HG03457 (cell line): ENCODE measurements at regions not wholly inside any gene's neighbourhood (a gene's known extent, or its start where the extent isn't known, plus 50 kb on each side); places are given as distances from the start of the nearest gene placed in this dataset.
"Not testable (repeated sequence)": the region's sequence is repeated elsewhere in the genome, so short reads cannot be mapped to it uniquely, and the experiment has no call there.

Source experiments
- ATAC-seq: cut with Tn5 transposase; IDR thresholded peaks from one replicate; pipeline ENCODE4 v1.9.1; 2021; ENCODE audit warnings: moderate number of reproducible peaks; ENCODE audit not compliant: unreplicated experiment

GRCh38 chr6:51049288-51049982, 230.8 kb downstream of the TFAP2B start:
- ATAC-seq: no peak

GRCh38 chr6:51049983-51050877, 231.6 kb downstream of the TFAP2B start:
- no peak for ATAC-seq

- ATAC-seq: not testable (repeated sequence)
These were observed 234.0 kb downstream of the TFAP2B start for GRCh38 chr6:51052716-51053115.

GRCh38 chr6:51055316-51055715, 236.6 kb downstream of the TFAP2B start:
- not testable (repeated sequence) for ATAC-seq

- ATAC-seq: no peak
These were observed 238.6 kb downstream of the TFAP2B start for GRCh38 chr6:51057296-51057695.

GRCh38 chr6:51060262-51060762, 241.6 kb downstream of the TFAP2B start:
- no peak for ATAC-seq

- ATAC-seq: no peak
These were observed 243.6 kb downstream of the TFAP2B start for GRCh38 chr6:51062166-51062722.

GRCh38 chr6:51077821-51078518, 259.3 kb downstream of the TFAP2B start:
- no peak for ATAC-seq

GRCh38 chr6:51090343-51090742, 271.7 kb downstream of the TFAP2B start:
- no peak for ATAC-seq

- no peak for ATAC-seq
These were observed 275.2 kb downstream of the TFAP2B start for GRCh38 chr6:51093871-51094270.

- ATAC-seq: no peak
These were observed 275.6 kb downstream of the TFAP2B start for GRCh38 chr6:51094271-51094670.

- ATAC-seq: no peak
These were observed 279.6 kb downstream of the TFAP2B start for GRCh38 chr6:51098246-51098645.

GRCh38 chr6:51098791-51099190, 280.1 kb downstream of the TFAP2B start:
- no peak for ATAC-seq

- ATAC-seq: no peak
These were observed 280.5 kb downstream of the TFAP2B start for GRCh38 chr6:51099201-51099600.

- ATAC-seq: no peak
These were observed 286.7 kb downstream of the TFAP2B start for GRCh38 chr6:51105357-51105756.

- ATAC-seq: no peak
These were observed 289.1 kb downstream of the TFAP2B start for GRCh38 chr6:51107769-51108203.

GRCh38 chr6:51108563-51109234, 290.0 kb downstream of the TFAP2B start:
- no peak for ATAC-seq

- ATAC-seq: no peak
These were observed 294.1 kb downstream of the TFAP2B start for GRCh38 chr6:51112731-51113130.

GRCh38 chr6:51116723-51117122, 298.1 kb downstream of the TFAP2B start:
- ATAC-seq: no peak

GRCh38 chr6:51118792-51119191, 300.1 kb downstream of the TFAP2B start:
- ATAC-seq: no peak
